ENCODE measurements at regions not wholly inside any gene's neighbourhood (a gene's known extent, or its start where the extent isn't known, plus 50 kb on each side); places are given as distances from the start of the nearest gene placed in this dataset.

DNA sequence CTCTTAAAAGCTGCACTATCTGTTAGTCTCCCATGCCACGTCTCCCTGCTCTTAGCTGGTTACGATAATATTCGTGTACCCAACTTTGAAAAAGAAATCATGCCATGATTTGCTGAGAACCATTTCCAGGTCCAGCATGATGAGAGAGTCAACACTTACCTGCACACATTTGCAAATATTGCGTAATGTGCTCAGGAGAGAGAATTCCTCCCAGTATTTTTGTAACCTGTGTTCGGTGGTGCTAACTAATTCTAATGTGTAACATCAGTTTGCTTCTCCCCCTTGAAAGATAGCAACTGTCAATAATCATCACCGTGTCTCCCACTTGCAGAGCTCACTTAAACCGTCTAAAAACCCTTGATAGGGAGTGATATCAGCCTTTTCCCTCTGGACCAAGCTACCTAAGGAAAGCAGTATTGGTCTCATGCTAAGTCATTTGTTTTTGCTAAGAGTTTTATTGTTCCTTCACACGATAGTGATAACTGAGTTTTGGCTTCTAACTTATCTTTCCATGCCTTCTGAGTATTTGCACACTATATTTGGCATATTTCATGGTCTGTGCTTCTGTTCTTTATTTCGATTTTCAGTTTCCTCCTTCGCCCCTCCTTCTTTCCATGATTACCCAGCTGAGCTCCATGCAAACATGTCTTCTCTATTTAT lies 61.1 kb upstream of the IRF2BP2 start (continued):
- TF ChIP-seq NR3C1 (CRISPR knock-in tag; IDR thresholded peaks at IDR 0.05) (no peak), ZNF850 (CRISPR knock-in tag; conservative IDR thresholded peaks at IDR 0.05) (no peak), ZNF879 (CRISPR knock-in tag; IDR thresholded peaks at IDR 0.05) (no peak), ZNF569 (CRISPR knock-in tag; IDR thresholded peaks at IDR 0.05; ENCODE audit: borderline replicate concordance) (no peak)

DNA sequence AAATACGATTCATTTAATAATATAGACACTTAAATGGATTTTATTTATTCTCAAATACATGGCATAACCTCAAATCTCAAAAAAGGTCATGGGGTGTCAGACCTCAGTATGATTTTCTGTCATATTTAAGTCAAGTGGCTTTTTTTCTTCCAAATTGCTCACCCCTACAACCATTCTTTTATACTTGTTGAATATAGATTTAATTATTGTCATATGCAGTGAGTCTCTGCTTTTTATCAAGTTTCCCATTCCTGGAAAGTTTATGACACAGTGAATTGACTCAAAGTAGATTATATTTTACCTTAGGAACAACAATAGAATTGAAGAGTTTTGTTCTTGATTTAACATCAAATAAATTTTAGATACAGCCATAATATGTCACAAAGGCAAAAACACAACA lies 59.5 kb upstream of the IRF2BP2 start:
- ChIA-PET POLR2A (no interaction called here), CTCF (ENCODE audit: low intra/inter-chr PET ratio, low total read pairs) (no interaction called here)
- no peak for ATAC-seq
- WGBS (ENCODE audit: low lambda C conversion rate), result 95% methylated on average over 1 of the region's 1 CpG
- TF ChIP-seq ZNF280D (CRISPR knock-in tag; IDR thresholded peaks at IDR 0.05) (no peak), ZNF33B (CRISPR knock-in tag; IDR thresholded peaks at IDR 0.05) (no peak), MED13 (CRISPR knock-in tag; IDR thresholded peaks at IDR 0.05) (no peak), HDAC2 (CRISPR knock-in tag; IDR thresholded peaks at IDR 0.05) (no peak), TRIM24 (CRISPR knock-in tag; IDR thresholded peaks at IDR 0.05) (no peak), SYNCRIP (IDR thresholded peaks at IDR 0.05; ENCODE audit: insufficient read depth, low read depth, low read length) (no peak), CSRNP1 (CRISPR knock-in tag; IDR thresholded peaks at IDR 0.05) (no peak), ZNF616 (CRISPR knock-in tag; IDR thresholded peaks at IDR 0.05; ENCODE audit: low read depth) (no peak)
- TF ChIP-seq, protein P1, sequence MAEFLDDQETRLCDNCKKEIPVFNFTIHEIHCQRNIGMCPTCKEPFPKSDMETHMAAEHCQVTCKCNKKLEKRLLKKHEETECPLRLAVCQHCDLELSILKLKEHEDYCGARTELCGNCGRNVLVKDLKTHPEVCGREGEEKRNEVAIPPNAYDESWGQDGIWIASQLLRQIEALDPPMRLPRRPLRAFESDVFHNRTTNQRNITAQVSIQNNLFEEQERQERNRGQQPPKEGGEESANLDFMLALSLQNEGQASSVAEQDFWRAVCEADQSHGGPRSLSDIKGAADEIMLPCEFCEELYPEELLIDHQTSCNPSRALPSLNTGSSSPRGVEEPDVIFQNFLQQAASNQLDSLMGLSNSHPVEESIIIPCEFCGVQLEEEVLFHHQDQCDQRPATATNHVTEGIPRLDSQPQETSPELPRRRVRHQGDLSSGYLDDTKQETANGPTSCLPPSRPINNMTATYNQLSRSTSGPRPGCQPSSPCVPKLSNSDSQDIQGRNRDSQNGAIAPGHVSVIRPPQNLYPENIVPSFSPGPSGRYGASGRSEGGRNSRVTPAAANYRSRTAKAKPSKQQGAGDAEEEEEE (CRISPR knock-in tag; IDR thresholded peaks at IDR 0.05; ENCODE audit: borderline replicate concordance), result no peak
- in situ Hi-C loops (cut with HindIII; ENCODE audit: extremely low pct_ligation_motif_present, low pct_unique_long_range_greater_than_20kb) (no loop called here), intact Hi-C loops (cut with micrococcal nuclease; ENCODE audit: unreplicated experiment) (no loop called here)
- no TSS peak for BruUV-seq (replicated peaks)
- Histone ChIP-seq H2AFZ (ENCODE audit: low read length) (no peak overlapping the region), H3K9me3 (ENCODE audit: low read length) (peaks cover 19% of the 10 kb centered on the region; the same call in 1 of the 2 replicates), H3K4me2 (ENCODE audit: low read depth, low read length) (no peak overlapping the region), H3K36me3 (replicated peaks in 1 of 2; ENCODE audit: control insufficient read depth in 1 of 2, insufficient read depth in 2 of 2, low read length in 2 of 2) (no peaks in the 10 kb centered on the region), H3K27ac (ENCODE audit: extremely low read length, insufficient read depth, low read length) (no peak overlapping the region), H3K4me1 (ENCODE audit: insufficient read depth, low read length) (peaks cover 36% of the 10 kb centered on the region), H3K9ac (ENCODE audit: insufficient read depth, low read depth, low read length) (no peak overlapping the region), H4K20me1 (ENCODE audit: insufficient read depth, low read length) (no peaks in the 10 kb centered on the region), H3K4me3 (replicated peaks in 1 of 3; ENCODE audit: insufficient read depth in 1 of 3, low read depth in 2 of 3, low read length in 3 of 3) (no peak overlapping the region), H3K79me2 (ENCODE audit: insufficient read depth, low read length) (no peaks in the 10 kb centered on the region), H3K27me3 (ENCODE audit: control insufficient read depth in 1 of 2, insufficient read depth in 2 of 2, low read length in 2 of 2) (no peaks in the 10 kb centered on the region)
- FAIRE-seq, result no peak
- DNase-seq (ENCODE audit: low spot score), result no peak
